Breast epithelium (tissue), 4 donors: ENCODE measurements at regions not wholly inside any gene's neighbourhood (a gene's known extent, or its start where the extent isn't known, plus 50 kb on each side); places are given as distances from the start of the nearest gene placed in this dataset.
"Not testable (repeated sequence)": the region's sequence is repeated elsewhere in the genome, so short reads cannot be mapped to it uniquely, and the experiment has no call there.

Source experiments
- DNase-seq, 2 donors: peaks; one replicate each; pipeline ENCODE4 v3.0.0-alpha.2; 2019; ENCODE audit warnings: low spot score in 2 of 2
- H3K27ac ChIP-seq, 2 donors: fragments of 200-600 bp; sonication (generic) in 1 of 2; one replicate each; pipeline ENCODE4 v1.5.1; 2016 to 2019; ENCODE audit warnings: mild to moderate bottlenecking in 1 of 2
- H3K27me3 ChIP-seq, 2 donors: fragments of 200-600 bp; sonication (generic) in 1 of 2; one replicate each; pipeline versions ENCODE4 v1.5.1 to v1.6.0; 2017 to 2019; ENCODE audit warnings: control low read depth in 1 of 2, mild to moderate bottlenecking in 1 of 2
- H3K36me3 ChIP-seq: fragments of 200-600 bp; one replicate; pipeline ENCODE4 v1.5.1; 2019
- H3K4me1 ChIP-seq, 2 donors: fragments of 200-600 bp; sonication (generic); one replicate each; pipeline ENCODE4 v1.5.1; 2016 to 2019; ENCODE audit warnings: control low read depth in 1 of 2
- H3K4me3 ChIP-seq, 3 donors: fragments of 200-600 bp; sonication (generic); 1 replicate in 2 of 3; 2 replicates in 1 of 3; pipeline ENCODE4 v1.5.1; 2016 to 2019; ENCODE audit warnings: mild to moderate bottlenecking in 3 of 3, moderate library complexity in 2 of 3
- H3K9me3 ChIP-seq, 2 donors: fragments of 200-600 bp; sonication (generic) in 1 of 2; one replicate each; pipeline ENCODE4 v1.5.1; 2016 to 2019; ENCODE audit warnings: control low read depth in 1 of 2
- intact Hi-C: fragments of 100-400 bp; cut with DNase I; formaldehyde crosslinking; loops from one replicate; pipeline ENCODE4 v1.15.1; 2023; ENCODE audit warnings: low total_unique reads

DNA sequence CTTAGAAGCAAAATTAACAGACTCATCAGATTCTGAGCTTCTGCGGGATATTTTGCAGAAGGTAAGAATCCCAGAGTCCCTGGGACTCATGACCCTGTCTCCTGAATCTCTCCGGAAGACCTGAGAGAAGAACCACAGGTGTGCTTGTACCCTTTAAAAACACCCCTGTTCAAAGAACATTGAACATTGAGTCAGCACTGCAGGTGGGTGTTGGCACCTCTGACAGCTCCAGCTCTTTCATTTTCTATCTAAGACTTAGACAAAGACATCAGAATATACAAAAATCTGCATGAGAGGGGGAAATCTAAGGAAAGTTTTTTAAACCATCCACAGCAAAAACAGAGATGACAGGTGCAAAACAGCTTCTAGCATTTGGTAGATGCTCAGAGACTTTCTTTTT is 50.1 kb upstream of the ROPN1B start:
- intact Hi-C loops, H3K36me3 ChIP-seq, H3K4me1 ChIP-seq, DNase-seq, H3K4me3 ChIP-seq, H3K27me3 ChIP-seq, H3K27ac ChIP-seq, H3K9me3 ChIP-seq: not testable (repeated sequence)
